NCI-H146 treated with DMSO at 0.1 percent for 48 hours (cell line): ENCODE measurements at regions not wholly inside any gene's neighbourhood (a gene's known extent, or its start where the extent isn't known, plus 50 kb on each side); places are given as distances from the start of the nearest gene placed in this dataset.
"Not testable (repeated sequence)": the region's sequence is repeated elsewhere in the genome, so short reads cannot be mapped to it uniquely, and the experiment has no call there.

Source experiments
- DNase-seq: peaks from one replicate; lab custom pipeline; 2025; ENCODE audit not compliant: unreplicated experiment; lab: John Stamatoyannopoulos, UW

GRCh38 chr22:48498526-48499331 lies 1328.9 kb downstream of the BRD1 start:
- DNase-seq = no peak

- DNase-seq = not testable (repeated sequence)
Observed at GRCh38 chr22:48497743-48498520, 1329.7 kb downstream of the BRD1 start.

DNA sequence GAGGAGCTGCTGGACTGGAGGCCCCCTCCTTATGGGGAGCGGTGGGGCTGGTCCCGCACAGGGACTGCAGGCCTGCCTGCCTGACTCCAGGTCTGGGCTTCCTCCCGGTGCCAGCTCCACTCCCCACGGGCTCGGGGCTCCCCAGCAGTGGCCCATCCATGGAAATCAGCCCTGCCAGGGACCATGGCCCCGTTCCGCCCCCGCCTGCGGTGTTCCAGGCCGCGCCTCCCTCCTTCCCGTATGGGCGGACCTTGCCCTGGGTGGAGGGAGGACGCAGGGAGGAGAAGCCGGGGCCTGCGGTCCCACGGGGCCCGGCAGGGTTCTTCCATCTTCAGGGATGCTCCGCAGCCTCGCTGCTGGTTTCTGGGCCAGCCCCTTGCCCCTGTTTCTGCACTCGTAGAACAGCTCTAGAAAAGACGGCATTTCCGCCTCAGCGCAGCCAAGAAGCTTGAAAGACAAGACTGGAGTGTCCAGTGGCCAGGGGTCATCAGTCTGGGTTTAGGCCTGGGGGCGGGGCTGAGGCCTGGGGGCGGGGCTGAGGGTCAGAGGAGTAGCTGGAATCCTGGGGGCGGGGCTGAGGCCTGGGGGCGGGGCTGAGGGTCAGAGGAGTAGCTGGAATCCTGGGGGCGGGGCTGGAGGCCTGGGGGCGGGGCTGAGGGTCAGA lies 1330.6 kb downstream of the BRD1 start:
- DNase-seq = no peak

DNA sequence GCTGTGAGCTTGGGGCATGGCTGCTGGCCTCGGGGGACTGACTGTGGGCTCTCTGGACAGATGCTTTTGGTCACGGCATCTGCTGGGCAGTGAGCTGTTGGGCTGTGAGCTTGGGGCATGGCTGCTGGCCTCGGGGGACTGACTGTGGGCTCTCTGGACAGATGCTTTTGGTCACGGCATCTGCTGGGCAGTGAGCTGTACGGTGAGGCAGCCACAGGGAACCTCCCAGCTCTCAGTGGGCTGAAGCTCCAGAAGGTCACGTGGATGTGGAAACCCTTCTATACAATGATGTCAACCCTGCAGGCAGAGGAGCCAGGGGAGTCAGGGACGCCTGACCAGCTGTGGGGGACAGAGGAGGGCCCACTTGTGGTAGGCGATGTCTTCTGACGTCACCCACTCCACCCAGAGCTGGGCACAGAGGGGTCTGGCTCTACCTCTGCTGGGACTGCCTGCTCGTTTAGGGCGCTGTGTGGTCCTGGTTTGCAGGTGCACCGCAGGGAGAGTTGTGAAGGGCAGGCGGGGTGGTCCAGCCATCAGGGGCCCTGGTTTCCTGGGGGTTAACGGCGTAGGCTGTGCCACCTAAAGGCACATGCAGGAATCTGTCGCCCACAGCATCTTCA lies 1331.3 kb downstream of the BRD1 start:
- DNase-seq = no peak

GRCh38 chr22:48495751-48496080 lies 1332.0 kb downstream of the BRD1 start:
- DNase-seq = no peak

GRCh38 chr22:48494968-48495750 lies 1332.5 kb downstream of the BRD1 start:
- no peak for DNase-seq

- DNase-seq = no peak
Observed at GRCh38 chr22:48494256-48494967, 1333.3 kb downstream of the BRD1 start.

DNA sequence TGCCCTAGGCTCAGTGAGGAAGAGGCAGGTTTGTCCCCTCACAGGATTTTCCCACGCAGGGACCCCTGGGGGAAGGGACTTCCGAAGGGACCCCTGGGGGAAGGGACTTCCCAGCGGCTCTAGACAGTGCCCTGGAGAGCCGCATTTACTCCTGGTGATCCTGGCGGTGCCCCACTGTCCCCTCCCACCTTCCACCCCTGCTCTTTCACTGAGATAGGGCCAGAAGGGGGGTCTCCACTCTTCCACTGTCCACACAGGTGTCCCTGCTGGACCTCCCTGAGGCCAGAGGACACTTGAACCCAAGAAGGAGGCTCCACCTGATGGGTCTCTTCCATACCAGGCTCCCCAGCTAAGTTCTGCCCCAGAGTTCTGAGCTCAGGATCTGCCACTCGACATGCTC lies 1333.9 kb downstream of the BRD1 start:
- DNase-seq = no peak

DNA sequence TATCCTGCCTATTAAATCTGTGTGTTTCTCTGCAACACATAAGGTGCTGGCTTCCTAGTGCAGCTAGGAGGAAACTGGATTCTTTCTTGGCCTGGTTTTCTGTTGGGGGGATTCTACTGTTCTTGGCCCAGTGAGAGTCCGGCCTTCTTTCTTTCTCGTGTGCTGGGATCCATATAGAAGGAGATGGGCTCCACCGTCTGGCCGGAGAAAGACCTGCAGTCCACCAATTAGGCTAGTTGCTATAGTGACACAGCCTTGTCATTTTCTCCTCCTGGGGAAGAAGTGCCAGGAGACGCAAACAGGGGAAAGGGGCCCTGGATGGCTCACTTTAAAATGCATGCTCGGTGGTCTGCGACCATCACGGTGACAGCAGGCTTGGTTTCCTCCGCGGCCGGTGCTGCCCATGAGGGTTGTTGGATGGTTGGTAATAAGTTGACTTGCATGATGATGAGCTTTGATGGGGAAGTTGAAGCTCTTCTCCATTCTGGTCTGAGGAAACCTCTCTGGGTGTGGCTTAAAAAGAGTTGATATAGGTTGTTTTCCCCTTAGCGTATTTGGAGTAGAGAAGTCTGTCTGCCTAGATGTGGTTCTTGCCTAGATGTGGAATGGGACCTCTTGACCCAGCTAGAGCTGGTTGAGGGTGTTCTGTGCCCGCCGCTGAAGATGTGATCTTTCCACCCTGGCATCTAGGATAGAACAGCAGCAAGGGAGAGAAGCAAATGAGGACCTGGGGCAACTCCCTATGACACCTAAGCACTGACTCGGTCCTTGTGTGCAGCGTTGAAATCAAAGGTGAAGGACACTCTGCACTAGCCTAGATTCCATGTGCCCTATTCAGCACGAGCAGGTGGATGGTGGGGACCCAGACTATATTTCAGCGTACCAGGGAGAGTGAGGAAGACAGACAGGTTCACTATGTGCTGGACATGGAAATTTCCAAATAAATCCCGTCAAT lies 1335.0 kb downstream of the BRD1 start:
- peak; percentile 20 for DNase-seq

GRCh38 chr22:48491451-48491941 lies 1336.2 kb downstream of the BRD1 start:
- no peak for DNase-seq

DNA sequence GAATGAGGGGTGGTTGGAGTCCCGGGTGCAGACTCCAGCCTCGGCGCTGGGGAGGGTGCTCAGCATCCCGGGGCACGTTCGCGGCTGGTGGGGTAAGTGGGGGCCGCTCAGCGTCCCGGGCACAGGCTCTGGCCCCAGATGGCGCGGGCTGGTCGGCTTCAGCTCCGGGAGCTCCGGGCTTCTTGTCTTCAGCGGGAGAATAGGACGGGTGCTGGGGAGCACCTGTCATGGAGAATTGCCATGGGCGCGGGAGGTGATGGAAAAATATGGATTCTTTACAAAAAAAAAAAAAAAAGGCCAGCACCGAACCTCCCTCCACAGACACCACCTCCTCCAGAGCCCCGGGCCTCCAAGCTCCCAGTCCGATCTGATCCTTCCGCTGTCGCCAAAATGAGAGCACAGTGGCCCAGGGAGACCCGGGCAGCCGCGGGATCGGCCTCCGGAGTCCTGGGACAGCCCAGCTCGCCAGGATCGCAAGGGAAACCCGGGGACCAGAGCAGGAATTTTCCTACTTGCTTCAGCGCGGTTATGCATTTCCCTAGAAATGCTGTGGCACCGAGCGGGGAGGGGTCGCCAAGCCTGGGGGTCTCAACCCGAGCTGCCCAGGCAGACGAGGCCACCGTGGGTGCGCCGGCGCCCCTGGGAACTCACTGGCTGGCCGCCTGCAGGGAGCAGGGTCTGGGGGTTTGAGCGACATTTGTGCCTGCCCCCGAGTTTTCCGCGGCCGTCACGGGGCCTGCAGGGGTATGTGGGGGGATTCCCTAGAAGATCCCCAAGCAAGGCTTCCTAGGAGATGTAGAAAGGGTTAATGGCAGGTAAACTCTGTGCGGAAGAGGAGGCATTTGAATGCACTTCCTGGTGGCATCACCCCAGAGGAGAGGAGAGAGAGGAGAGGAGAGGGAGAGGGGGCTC lies 1336.9 kb downstream of the BRD1 start:
- no peak for DNase-seq

DNA sequence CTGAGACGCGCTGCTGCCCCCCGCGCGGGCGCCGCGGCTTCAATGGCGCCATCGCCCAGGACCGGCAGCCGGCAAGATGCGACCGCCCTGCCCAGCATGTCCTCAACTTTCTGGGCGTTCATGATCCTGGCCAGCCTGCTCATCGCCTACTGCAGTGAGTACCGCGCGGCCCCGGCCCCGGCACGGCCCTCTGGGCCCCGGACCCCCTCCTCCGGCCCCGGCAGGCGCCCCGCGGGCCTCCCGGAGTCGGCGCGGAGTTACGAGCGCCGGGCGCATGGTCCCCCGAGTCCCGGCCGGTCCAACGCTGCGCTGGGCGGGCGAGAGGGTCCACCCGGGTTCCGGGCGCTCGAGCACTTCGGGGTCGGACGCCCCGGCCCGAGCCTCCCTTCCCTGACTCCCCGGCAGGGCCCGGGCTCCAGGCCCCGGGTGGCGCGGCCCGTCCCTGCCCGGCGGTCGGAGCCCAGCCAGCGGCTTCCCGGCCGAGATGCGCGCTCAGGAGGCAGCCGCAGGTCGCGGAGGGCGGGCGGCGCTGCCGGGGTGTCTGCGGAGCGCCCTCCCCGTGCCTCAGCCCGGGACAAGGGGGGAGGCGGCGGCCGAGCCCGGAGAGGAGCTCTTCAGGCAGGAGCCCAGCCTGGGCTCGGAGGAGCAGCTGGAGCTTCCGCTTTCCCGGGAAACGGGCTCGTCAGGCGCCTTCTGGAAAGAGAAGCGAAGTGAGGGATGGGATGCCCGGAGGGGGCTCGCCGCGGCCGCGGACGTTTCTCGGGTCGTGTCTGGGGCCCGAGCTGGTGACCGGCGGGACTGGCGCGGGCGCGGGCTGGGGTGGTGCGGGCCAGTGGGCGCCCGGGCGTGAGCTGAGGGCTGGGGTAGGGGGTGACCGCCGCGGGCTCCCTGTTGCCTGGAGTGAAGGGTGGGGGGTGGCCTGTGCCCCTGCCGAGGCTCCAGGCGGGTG lies 1337.8 kb downstream of the BRD1 start:
- no peak for DNase-seq

DNA sequence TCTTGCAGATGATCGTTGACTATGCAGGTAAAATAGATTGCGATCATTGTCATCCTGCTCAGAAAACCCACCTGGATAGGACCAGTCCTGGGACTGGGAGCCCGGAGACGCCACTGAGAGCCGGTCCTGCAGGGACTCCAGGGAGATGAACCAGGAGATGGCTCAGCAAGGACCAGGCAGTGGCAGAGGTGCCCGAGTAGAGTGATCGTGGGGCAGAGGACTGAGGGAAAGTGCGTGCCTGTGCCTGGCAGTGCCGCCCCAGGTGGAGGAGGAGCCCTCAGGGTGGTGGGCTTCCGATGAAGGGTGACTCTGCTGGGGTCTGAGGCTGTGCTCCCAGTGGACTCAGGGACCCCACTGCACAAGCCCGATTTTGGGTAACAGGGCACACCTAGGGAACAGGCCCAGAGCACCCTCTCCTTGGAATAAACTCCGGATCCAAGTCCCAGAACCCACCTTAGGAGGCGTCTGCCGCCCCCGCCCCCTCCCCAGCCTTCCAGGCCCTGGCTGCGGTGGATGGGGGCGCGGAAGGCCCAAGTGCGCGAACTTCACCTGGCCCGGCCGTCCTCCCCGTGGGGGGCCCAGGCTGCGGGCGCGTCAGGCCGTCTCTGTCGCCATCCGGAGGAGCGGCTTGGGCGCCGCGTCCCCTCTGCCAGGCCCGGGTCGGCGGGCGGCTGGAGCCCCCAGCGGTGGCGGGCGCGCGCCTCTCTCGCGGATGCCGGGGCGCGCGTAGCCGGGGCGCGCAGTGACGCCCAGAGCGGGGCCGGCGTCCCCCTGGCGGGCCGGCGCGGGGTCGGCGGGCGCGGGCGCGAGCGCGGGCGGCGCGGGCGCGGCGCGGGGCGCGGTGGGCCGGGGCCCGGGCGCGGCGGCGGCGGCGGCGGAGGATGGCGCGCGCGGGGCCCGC lies 1338.8 kb downstream of the BRD1 start:
- DNase-seq = no peak

- DNase-seq = no peak
Observed at GRCh38 chr22:48488149-48488551, 1339.5 kb downstream of the BRD1 start.

- DNase-seq = no peak
Observed at GRCh38 chr22:48486558-48486957, 1341.1 kb downstream of the BRD1 start.

DNA sequence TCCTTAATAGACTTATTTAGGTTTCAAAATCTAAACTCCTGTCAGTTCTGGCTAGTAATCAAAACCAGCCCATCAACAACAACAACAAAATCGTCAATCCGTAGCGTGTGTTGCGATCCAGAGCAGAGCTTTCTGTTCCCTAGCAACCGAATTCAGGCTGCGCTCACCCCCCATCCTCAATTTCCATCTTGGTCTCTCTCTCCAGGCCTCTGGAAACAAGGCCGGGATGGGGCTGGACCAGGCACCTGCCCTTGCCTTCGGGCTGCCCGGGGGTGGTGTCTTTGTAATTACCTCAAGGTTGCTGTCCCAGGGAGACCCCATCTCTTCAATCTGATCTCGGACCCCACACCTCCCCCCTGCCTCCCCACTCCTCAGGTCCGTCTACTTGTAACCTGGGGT lies 1341.5 kb downstream of the BRD1 start:
- DNase-seq = no peak
